ENCODE measurements at regions not wholly inside any gene's neighbourhood (a gene's known extent, or its start where the extent isn't known, plus 50 kb on each side); places are given as distances from the start of the nearest gene placed in this dataset.

- no peak for DNase-seq (ENCODE audit: low spot score)
- intact Hi-C loops (cut with DNase I) = no loop called here
Observed at GRCh38 chr12:73277971-73278370, 1005.8 kb downstream of the TRHDE start.

GRCh38 chr12:73301530-73301929 is 1029.4 kb downstream of the TRHDE start:
- no peak for DNase-seq (ENCODE audit: low spot score)
- intact Hi-C loops (cut with DNase I) = no loop called here

- intact Hi-C loops (cut with DNase I) = no loop called here
- no peak for DNase-seq (ENCODE audit: low spot score)
Observed at GRCh38 chr12:73307260-73307659, 1035.1 kb downstream of the TRHDE start.

GRCh38 chr12:73308079-73308478 is 1035.9 kb downstream of the TRHDE start:
- intact Hi-C loops (cut with DNase I) = no loop called here
- no peak for DNase-seq (ENCODE audit: low spot score)

- no peak for DNase-seq (ENCODE audit: low spot score)
- intact Hi-C loops (cut with DNase I) = no loop called here
Observed at GRCh38 chr12:73308747-73309146, 1036.6 kb downstream of the TRHDE start.

GRCh38 chr12:73321319-73321718 is 1049.1 kb downstream of the TRHDE start:
- no peak for DNase-seq (ENCODE audit: low spot score)
- intact Hi-C loops (cut with DNase I) = no loop called here

GRCh38 chr12:73321776-73322175 is 1049.6 kb downstream of the TRHDE start:
- no peak for DNase-seq (ENCODE audit: low spot score)
- intact Hi-C loops (cut with DNase I) = no loop called here

- DNase-seq (ENCODE audit: low spot score) = no peak
- intact Hi-C loops (cut with DNase I) = no loop called here
Observed at GRCh38 chr12:73330584-73331351, 1058.6 kb downstream of the TRHDE start.

GRCh38 chr12:73341559-73342247 is 1069.5 kb downstream of the TRHDE start:
- no peak for DNase-seq (ENCODE audit: low spot score)
- intact Hi-C loops (cut with DNase I) = no loop called here

GRCh38 chr12:73342733-73343132 is 1070.6 kb downstream of the TRHDE start:
- DNase-seq (ENCODE audit: low spot score) = no peak
- intact Hi-C loops (cut with DNase I) = no loop called here

- no peak for DNase-seq (ENCODE audit: low spot score)
- intact Hi-C loops (cut with DNase I) = no loop called here
Observed at GRCh38 chr12:73352826-73353225, 1080.7 kb downstream of the TRHDE start.

- intact Hi-C loops (cut with DNase I) = no loop called here
Observed at GRCh38 chr12:73361156-73361863, 1089.1 kb downstream of the TRHDE start.

GRCh38 chr12:73361864-73362230 is 1089.7 kb downstream of the TRHDE start:
- intact Hi-C loops (cut with DNase I) = no loop called here

More at GRCh38 chr12:73361156-73361863, 1089.1 kb downstream of the TRHDE start:
- DNase-seq (ENCODE audit: low spot score) = no peak

GRCh38 chr12:73362666-73363065 is 1090.5 kb downstream of the TRHDE start:
- intact Hi-C loops (cut with DNase I) = no loop called here
- DNase-seq (ENCODE audit: low spot score) = no peak

More at GRCh38 chr12:73361864-73362230, 1089.7 kb downstream of the TRHDE start:
- no peak for DNase-seq (ENCODE audit: low spot score)

GRCh38 chr12:73372856-73373255 is 1100.7 kb downstream of the TRHDE start:
- intact Hi-C loops (cut with DNase I) = no loop called here

GRCh38 chr12:73374360-73374759 is 1102.2 kb downstream of the TRHDE start:
- DNase-seq (ENCODE audit: low spot score) = no peak
- intact Hi-C loops (cut with DNase I) = no loop called here

More at GRCh38 chr12:73372856-73373255, 1100.7 kb downstream of the TRHDE start:
- no peak for DNase-seq (ENCODE audit: low spot score)

GRCh38 chr12:73383584-73384222 is 1111.5 kb downstream of the TRHDE start:
- no peak for DNase-seq (ENCODE audit: low spot score)
- intact Hi-C loops (cut with DNase I) = no loop called here

GRCh38 chr12:73384592-73384991 is 1112.4 kb downstream of the TRHDE start:
- intact Hi-C loops (cut with DNase I) = no loop called here
- DNase-seq (ENCODE audit: low spot score) = no peak

GRCh38 chr12:73390261-73390660 is 1118.1 kb downstream of the TRHDE start:
- no peak for DNase-seq (ENCODE audit: low spot score)
- intact Hi-C loops (cut with DNase I) = no loop called here

GRCh38 chr12:73413051-73413450 is 1124.6 kb upstream of the ATXN7L3B start:
- no peak for DNase-seq (ENCODE audit: low spot score)
- intact Hi-C loops (cut with DNase I) = no loop called here

All from posterior vena cava (tissue), 2 donors.